CD4-positive, alpha-beta T cell treated with Interleukin-15 for 4 hours (primary cell): ENCODE measurements at regions not wholly inside any gene's neighbourhood (a gene's known extent, or its start where the extent isn't known, plus 50 kb on each side); places are given as distances from the start of the nearest gene placed in this dataset.

Experiments used
- DNase-seq: peaks from one replicate; pipeline ENCODE4 v3.0.0-alpha.2; 2020; ENCODE audit warnings: low spot score

DNA sequence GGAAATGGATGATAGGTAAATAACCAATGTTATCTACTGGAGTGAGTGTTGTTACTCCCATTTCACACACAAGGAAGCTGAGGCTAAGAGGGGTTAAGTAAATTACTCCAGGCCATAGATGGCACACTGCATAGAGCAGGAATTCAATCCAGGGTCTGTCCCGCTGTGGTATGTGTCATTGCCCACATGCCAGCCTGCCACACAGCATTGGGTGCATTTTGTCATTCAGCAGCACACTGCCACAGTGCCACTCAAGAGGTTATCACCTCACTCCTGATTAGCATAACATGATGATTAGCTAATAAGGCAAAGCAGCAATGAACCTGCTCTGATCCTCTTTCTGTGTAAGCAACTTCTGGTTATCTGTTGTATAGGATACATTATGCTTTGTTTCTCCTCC, 157.4 kb upstream of the CTNNB1 start:
- no peak for DNase-seq

DNA sequence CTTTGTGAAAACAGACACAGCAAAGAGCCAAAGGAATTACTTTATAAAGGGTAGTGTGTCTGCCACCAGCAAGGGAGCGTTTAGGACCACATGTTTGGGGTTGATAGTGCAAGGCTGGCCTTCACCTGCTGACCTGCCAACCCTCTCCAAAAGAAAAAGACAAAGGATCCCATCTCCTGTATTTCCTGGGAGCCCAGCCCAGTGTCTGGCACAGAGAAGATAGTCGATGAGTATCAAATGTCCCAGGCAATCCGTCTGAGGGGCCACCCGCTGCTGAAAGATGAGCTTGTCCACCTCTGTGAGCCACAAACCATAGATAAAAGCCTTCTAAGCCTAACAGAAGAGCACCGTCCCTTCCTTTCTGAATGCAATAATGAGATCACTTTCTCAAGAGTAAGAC, 154.8 kb upstream of the CTNNB1 start:
- no peak for DNase-seq

DNA sequence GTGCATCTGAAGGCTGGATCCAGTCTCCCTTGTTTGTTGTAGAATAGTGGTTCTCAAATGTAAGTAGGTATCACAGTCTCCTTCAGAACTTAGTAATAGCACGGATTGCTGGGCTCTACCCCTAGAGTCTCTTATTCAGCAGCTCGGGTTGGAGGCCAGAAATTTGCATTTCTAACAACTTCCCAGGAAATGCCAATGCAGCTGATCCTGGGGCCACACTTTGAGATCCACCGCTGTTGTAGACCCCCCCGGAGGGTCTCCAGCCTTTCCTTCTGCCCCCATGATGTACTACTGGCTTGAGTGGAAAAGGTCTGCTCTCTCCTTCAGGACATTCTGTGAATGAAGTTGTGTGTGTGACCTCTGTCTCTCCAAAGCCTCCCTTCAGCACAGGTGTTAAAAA, 153.8 kb upstream of the CTNNB1 start:
- DNase-seq, result no peak

DNA sequence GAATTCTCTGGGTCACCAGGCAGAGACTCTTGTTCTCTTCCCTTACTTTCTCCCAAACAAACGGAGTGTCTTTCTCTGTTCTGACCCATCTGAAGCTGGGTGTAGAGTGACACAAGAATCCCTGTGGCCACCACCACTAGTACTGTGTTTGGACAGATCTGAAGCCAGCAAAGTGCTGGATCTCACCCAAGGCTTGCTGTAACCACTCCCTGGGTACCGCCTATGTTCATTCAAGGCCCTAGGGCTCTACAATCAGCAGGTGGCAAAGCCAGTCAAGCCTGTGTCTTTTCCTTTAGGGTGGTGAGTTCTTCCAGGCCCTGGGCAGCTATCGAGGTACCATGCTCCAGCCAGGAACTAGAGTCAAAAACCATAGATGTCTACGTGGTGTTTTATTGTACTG, 149.2 kb upstream of the CTNNB1 start:
- no peak for DNase-seq

DNA sequence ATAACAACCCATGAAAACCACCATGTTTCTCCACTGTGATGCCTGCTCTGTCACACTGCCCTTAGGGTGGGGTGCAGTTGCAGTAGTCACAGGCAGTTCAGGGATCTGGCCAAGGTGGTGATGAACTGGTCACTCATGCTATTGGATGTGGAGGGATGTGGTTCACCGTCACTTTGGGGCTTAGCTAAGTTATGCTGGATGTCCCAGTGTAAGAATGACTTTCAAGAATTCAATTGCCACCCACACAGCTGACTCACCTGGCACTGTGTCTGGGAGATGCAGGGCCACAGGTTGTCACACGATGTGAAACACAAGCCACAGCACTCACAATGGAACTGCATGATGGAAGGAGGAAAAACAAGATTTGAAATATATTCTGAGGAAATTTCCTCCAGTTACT, 146.1 kb upstream of the CTNNB1 start:
- no peak for DNase-seq

DNA sequence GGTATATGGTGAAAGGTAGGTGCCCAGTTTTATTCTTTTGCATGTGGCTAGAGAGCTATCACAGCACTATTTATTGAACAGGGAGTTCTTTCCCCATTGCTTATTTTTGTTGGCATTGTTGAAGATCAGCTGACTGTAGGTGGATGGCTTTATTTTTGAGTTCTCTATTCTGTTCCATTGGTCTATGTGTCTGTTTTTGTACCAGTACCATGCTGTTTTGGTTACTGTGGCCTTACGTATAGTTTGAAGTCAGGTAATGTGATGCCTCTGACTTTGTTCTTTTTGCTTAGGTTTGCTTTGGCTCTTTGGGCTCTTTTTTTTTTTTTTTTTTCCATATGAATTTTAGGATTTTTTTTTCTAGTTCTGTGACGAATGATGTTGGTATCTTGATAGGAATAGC, 139.2 kb upstream of the CTNNB1 start:
- DNase-seq, result no peak

DNA sequence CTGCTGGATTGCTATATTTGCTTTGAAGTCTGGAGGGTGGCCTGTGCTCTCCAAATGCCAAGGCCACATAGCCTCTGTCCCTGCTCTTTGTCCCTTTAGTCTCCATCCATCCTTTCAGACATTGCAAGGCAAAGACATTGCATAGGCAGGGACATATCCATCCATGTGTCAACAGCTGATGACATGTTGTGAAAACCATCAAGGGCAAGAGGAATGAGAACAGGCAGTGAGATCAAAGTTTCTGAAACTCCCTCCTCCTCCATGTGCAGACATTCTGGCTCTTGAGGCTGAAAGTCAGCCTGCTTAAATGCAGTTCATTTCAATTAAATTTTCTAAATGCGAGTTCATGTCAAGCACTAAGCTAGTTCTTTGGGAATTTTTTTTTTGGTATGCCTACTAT, 135.2 kb upstream of the CTNNB1 start:
- DNase-seq, result no peak

DNA sequence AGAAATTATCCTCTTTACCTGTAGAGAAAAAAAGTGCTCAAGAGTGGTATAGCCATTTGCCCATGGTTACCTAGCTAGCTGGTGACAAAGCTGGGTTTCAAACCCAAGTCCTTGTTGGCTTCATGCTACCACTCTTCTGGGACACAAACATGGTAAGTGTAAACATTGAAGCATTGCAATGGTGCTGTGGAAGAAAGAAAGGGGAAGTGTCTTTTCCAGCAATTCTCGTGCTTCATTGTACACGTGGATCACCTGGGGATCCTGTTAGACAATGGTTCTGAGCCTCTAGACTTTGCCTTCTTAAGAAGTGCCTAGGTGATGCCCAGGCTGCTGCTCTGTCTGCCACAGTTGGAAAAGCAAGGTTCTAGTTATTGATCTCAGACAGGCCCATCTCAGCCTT, 134.8 kb upstream of the CTNNB1 start:
- DNase-seq, result no peak

DNA sequence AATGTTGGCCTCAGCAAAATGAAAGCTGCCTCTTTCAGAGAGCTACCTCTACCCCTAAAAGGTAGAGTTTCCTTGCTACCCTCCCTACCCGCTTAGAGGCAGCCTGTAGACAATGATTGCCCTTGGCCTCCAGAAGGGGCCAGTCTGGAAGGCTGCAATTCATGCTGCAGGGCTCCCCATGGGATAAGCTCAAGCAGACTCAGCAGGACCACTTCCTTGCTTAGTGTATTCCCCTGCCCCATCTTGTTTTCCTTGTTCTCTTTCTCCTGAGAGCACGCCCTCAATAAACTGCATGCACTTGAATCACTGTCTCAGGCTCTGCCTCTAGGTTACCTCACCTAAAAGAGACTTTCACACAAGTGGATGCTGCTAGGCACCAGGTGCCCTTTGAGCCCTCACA, 134.0 kb upstream of the CTNNB1 start:
- no peak for DNase-seq

DNA sequence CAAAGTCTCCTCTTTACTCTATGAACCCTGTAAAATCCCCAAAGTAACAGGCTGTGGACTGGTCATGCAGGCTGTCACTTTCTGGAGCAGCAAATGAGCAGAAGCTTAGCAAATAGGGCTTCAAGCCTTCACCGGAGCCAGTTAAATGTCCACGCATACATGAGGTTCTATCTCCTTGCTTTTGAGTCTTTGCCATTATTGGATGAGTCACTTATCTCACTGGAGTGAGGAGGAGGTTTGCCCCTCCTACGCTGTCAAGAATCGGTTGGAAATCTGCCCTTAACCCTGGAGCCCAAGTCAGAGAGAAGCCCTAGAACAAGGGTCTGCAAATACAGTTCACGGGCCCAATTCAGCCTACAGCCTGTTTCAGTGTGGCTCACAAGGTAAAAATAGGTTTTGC, 126.1 kb upstream of the CTNNB1 start:
- no peak for DNase-seq

DNA sequence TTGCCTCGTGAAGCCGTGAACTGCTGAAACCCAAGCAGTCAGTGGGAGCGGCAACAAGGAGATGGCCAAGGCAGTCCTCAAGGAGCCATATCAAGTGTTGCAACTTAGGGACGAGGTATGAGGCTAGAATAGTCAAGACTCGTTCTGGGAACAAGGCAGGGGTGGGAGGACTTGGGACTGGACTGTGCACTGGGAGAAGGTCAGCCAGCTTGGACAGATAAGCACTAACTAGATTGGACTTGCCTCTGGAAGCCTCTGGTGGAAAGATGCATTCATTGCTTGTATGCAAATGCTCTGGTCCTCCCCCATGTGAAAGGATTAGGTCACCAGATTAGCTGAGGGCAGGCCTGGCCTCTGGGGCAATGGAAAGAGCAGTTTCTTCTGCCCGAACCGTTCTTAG, 123.3 kb upstream of the CTNNB1 start:
- no peak for DNase-seq

DNA sequence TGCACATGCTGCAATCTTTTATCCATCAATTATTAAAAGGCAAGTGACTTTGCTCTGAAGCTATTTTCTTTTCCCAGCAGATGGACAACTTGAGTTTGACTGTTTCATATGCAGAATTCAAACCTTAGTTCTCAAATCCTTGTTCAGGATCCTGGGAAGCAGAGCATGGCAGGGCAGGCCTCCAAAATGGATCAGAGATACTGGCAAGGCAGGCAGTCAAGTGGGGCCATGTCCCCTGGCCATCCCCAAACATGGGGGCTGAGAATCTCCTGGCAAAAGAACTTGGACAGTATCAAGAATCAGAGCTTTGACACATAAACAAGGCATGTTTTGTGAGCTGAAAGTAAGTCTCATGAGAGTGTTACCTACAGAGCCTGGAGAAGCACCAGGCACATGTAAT, 122.9 kb upstream of the CTNNB1 start:
- DNase-seq, result no peak

DNA sequence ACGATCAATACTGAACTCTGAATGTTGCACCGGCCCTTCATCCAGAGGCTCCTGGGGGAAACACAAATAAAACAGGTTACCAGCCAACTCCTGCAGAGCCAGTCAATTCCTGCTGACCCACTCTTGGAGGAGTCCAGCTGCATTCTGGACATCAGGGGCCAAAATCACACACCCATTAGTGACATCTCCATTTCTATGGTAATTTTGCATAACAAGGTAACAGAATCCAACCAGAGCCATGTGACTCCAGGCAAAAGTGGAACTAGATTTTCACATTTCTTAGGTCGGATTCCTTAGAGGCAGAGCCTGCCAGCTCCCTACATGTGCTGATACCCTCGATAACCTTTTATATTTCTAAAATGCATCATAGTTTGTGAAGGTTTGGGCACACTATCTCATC, 119.2 kb upstream of the CTNNB1 start:
- no peak for DNase-seq

DNA sequence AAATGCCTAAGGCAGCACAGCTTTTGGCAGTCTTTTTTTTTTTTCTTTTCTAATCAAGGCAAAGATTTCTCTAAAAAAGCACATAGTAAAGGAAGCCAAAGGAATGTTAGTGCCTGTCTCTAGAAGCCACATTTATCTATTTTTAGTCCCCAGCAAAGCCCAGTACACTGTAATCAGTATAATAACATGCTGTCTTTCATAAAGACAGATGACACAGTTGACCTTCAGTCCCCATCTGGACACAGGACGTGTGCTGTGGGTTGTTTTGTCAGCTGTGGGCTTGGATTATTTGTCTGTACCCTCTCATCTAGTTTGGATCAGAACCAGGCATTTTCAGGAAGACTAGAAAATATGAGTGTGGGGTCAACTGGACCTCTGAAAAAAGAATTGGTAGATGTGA, 110.4 kb upstream of the CTNNB1 start:
- DNase-seq, result no peak

DNA sequence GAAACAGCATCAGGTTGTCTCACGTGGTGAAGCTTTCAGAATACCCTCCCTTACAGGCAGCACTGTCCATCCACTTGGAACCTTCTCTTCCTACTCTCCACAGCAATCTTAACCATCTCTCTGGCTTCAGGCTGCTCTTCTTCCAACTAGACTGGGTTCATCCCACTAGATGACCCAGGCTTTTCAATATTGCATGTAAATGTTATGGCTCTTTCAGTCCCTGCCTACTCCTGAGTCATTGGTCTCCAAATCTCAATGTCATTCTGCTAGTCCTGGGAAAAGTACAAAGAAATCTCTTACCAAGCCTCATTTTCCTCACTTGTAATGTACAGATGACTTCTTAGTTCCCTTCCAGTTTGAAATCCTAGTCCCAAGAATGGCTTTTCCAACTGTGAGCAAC, 109.7 kb upstream of the CTNNB1 start:
- no peak for DNase-seq

DNA sequence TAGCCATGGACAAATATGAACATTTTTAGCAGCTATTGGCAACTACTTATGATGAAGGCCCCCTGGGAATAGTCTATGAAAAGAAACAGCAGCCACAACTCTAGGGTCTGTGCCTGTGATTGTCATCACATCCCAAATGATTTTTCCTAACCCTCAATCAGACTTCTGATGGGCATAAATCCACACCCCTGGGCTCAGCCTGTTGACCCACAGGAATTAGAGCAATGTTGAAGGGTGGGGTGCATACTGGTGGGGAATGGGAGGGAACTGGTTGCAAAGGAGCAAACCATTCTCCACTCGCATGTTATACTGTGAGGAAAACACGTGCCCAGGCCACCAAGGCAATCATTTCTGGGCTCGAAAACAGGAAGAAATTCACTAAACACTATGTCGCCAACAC, 106.5 kb upstream of the CTNNB1 start:
- no peak for DNase-seq

DNA sequence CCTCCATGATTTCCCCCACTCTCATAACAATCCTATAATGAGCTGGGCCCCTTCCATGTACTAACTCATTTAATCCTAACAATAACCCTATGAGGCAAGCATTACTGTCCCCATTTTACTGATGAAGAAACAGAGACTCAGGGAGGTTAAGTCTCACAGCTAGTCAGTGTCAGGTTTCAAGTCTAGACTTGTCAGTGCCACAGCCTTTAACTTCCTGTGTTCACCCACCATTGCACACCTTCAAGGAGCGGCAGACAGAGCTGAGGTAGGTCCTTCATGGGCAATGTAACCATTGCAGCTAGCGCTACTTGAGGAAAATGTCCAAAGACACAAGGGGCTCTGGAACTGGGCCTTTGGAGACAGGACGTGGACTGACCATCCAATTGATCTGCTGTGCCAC, 105.8 kb upstream of the CTNNB1 start:
- DNase-seq, result no peak

DNA sequence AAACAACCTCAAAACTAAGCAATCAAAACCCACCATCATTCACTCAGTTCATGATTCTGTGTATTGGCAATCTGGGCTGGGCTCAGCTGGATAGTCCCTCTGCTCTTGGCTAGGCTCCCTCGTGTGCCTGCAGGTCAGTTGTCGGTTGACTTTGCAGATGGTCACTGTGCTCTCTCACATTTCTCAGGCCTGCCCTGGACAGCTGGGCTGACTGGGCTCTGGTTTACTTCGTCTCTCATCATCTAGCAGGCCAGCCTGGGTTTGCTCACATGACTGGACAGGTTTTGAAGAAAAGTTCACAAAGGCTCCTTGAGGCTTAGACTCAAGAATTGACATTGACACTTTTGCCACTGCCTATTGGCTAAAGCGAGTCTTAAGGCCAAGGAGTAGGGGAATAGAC, 105.0 kb upstream of the CTNNB1 start:
- DNase-seq, result no peak

DNA sequence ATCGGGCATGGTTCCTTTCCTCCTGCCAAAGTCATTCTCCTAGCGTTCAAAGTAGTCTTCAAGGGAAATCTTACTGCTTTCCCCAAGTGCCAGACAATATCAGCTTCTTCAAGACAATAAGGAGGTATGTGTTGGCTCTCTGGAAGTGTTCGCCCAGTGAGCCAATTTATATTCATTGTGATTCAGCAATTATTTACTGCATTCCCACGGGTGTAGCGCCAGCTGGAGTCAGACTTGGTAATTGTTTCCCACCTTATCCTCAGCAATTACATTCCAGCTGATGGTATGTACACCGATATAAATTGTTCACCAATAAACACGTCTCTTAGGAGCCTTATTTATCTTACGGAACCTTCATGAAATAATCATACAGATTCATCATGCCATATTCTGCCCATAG, 103.6 kb upstream of the CTNNB1 start:
- DNase-seq, result no peak

DNA sequence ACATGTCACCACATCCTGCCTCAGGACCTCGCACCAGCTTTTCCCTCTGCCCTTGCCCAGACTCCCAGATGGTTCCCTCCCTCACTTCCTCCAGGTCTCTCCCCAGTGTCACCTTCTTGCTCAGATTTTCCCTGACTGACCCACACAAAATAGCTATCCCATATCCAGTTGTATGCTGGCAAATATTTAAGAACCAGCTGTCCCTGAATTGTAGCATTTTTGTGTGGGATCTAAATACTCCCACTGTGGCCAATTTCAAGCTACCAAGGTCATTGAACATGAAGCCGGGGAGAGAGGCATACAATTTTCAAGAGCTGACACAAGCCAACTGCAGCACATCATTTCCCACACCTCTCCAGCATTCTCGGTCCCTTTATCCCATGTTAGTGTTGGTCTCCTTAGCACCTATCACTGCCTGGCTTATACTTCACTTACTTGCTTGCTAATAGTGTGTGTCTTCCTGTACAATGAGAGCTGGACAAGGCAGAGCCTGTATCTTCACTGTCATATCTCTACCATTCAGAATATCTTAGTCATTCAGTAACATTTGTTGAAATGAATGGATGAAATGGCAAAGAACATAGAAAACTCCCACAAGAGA, 101.3 kb upstream of the CTNNB1 start:
- no peak for DNase-seq

DNA sequence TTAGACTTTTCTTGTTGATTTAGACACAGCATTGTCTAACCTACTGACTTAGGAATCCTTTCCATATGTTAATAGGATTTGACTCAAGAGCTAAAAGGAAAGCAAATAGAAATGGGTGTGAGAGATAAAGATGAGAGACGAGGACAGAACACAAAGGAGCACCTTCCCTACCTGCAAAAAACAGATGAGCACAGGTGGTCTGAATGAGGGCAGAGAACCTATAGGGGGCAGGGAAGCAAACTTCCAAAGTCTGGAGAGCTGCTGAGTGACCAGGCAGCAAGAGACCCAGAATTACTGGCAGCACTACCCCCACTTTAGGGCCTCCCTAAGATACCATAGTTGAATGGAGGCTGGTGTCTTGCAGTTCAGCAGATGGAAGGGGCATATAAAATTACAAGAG, 98.1 kb upstream of the CTNNB1 start:
- DNase-seq, result no peak

DNA sequence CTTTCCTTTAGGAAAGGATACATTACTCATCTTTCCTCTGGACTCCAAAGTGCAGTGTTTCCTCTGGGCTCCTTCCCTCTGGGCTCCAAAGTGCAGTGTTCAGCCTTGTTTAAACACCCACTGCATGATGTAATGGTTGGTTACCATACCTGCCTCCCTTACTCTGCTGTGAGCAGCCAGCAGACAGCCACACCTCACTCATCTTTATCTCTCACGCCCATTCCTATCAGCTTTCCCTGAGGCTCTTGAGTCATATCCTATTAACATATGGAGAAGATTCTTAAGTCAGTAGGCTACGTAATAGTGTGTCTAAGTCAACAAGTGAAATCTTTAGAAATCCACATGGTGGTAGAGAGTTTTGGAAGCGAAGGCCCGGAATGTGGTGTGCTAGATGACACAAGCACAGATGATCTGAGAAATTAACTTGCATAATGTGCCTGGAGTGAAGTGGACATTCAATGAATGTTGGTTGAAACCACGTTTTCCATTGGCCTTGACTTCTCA, 97.2 kb upstream of the CTNNB1 start:
- no peak for DNase-seq

DNA sequence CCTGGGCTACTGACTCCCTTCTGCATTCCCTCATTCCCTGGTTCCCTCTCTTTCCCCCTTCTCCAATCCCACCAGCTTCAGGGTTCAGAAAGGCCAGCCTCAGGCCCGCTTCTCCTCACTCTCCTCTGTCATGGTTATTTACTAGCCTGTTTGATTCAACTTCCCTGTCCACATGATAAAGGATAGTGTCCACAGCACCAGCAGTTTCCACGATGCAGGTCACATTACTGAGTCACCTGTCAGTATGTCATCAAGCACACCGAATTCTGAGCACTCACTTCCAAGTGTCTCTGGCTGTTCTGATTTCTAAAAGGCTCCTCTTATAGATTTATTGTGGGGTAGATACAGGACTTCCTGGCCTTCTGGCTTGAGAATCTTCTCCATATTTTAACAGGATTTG, 96.6 kb upstream of the CTNNB1 start:
- DNase-seq, result no peak

DNA sequence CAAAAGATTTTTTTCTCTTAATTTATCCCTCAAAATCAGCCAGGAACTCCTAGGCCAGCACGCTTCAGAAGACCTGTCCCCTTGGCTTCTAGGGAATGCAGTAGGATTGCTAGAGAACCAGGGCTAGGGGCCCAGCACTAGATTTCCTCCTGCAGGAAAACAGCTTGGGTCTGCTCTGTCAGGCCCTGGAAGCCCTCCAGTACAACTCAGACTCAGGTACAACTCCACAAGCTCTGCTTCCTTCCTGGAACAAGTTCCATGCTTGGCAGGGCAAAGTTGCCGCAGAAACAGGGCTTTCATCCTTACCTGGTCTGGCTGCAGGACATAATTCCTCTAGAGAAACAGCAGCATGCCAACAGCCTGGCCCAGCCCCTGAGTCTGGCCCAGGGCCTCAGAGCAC, 96.1 kb upstream of the CTNNB1 start:
- DNase-seq, result no peak

DNA sequence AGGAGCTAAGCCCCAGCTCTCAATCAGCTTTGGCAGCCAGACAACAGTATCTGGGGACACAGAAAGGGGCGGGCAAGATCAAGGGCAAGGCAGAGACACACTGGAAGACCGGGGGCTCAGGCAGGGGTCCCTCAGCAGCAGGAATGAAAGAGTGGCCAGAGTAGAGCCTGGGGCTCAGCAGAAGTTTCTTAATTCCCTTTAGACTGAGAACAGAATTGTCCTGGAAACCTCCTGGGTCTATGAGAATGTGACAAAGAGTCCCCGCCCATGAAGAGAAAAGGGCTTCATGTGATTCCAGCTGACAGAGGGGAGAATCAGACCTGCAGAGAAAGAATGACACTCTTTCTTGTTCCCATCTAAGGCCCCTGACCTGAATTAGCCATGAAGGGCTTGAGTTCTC, 95.2 kb upstream of the CTNNB1 start:
- DNase-seq, result no peak
